Vagina (tissue), 2 donors: ENCODE measurements at regions not wholly inside any gene's neighbourhood (a gene's known extent, or its start where the extent isn't known, plus 50 kb on each side); places are given as distances from the start of the nearest gene placed in this dataset.

ENCODE experiments used
- POLR2AphosphoS5 ChIP-seq, 2 donors: sonication (generic); formaldehyde crosslinking; IDR thresholded peaks; one replicate each; pipeline ENCODE4 v1.9.0; 2017; ENCODE audit warnings: antibody characterized with exemption in 2 of 2, mild to moderate bottlenecking in 2 of 2, low read depth in 1 of 2; ENCODE audit not compliant: insufficient read depth in 1 of 2
- TF ChIP-seq, protein P1 (sequence below), 3 experiments: fragments of 450-650 bp in 2 of 3; fragments of 200-600 bp in 1 of 3; sonication (generic) in 1 of 3; IDR thresholded peaks; one replicate each; pipeline ENCODE4 v1.5.1; 2017 to 2019; ENCODE audit warnings: antibody characterized with exemption in 3 of 3, mild to moderate bottlenecking in 2 of 3, moderate library complexity in 2 of 3

DNA sequence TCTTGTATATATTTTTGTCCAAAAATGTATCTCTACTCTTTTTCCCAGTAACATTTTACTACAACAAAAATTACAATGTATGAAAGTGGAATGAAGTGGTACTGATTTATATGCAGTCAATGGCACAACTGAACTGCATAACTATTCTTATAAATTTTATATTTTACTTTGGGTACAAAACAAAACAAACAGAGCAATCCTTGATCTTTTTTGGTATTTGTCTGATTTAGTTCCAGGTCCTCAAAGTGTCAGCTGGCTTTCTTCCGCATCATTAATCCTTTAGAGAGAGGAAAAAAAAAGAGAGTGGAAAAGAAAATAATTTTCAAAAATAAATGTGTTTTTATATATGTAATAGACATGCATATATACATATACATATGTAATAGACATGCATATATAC lies 252.4 kb upstream of the SLIT2 start:
- TF ChIP-seq POLR2AphosphoS5 (IDR thresholded peaks at IDR 0.05; ENCODE audit: insufficient read depth in 1 of 2, low read depth in 1 of 2) = no peak
- TF ChIP-seq, protein P1, sequence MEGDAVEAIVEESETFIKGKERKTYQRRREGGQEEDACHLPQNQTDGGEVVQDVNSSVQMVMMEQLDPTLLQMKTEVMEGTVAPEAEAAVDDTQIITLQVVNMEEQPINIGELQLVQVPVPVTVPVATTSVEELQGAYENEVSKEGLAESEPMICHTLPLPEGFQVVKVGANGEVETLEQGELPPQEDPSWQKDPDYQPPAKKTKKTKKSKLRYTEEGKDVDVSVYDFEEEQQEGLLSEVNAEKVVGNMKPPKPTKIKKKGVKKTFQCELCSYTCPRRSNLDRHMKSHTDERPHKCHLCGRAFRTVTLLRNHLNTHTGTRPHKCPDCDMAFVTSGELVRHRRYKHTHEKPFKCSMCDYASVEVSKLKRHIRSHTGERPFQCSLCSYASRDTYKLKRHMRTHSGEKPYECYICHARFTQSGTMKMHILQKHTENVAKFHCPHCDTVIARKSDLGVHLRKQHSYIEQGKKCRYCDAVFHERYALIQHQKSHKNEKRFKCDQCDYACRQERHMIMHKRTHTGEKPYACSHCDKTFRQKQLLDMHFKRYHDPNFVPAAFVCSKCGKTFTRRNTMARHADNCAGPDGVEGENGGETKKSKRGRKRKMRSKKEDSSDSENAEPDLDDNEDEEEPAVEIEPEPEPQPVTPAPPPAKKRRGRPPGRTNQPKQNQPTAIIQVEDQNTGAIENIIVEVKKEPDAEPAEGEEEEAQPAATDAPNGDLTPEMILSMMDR (IDR thresholded peaks at IDR 0.05) = no peak
